ENCODE measurements at regions not wholly inside any gene's neighbourhood (a gene's known extent, or its start where the extent isn't known, plus 50 kb on each side); places are given as distances from the start of the nearest gene placed in this dataset.

- no peak overlapping the region for H3K4me3 ChIP-seq (ENCODE audit: low read length)
- DNase-seq (ENCODE audit: low read depth) = peak; percentile 4
- no peak for TF ChIP-seq CTCF (conservative IDR thresholded peaks at IDR 0.05; ENCODE audit: low read length)
Observed at GRCh38 chr14:55746558-55746957, 166.6 kb downstream of the KTN1 start.

- no peak for DNase-seq (ENCODE audit: low read depth)
- no peak overlapping the region for H3K4me3 ChIP-seq (ENCODE audit: low read length)
- no peak for TF ChIP-seq CTCF (conservative IDR thresholded peaks at IDR 0.05; ENCODE audit: low read length)
Observed at GRCh38 chr14:55747186-55747585, 167.2 kb downstream of the KTN1 start.

- TF ChIP-seq CTCF (conservative IDR thresholded peaks at IDR 0.05; ENCODE audit: low read length) = no peak
- DNase-seq (ENCODE audit: low read depth) = peak; percentile 5
- H3K4me3 ChIP-seq (ENCODE audit: low read length) = no peak overlapping the region
Observed at GRCh38 chr14:55749201-55749812, 169.3 kb downstream of the KTN1 start.

- H3K4me3 ChIP-seq (ENCODE audit: low read length) = no peak overlapping the region
- no peak for DNase-seq (ENCODE audit: low read depth)
- TF ChIP-seq CTCF (conservative IDR thresholded peaks at IDR 0.05; ENCODE audit: low read length) = no peak
Observed at GRCh38 chr14:55749946-55750345, 169.9 kb downstream of the KTN1 start.

GRCh38 chr14:55752580-55753390 is 172.8 kb downstream of the KTN1 start:
- peak; percentile 26 for DNase-seq (ENCODE audit: low read depth)
- H3K4me3 ChIP-seq (ENCODE audit: low read length) = no peak overlapping the region
- no peak for TF ChIP-seq CTCF (conservative IDR thresholded peaks at IDR 0.05; ENCODE audit: low read length)

GRCh38 chr14:55754471-55754870 is 174.5 kb downstream of the KTN1 start:
- no peak for TF ChIP-seq CTCF (conservative IDR thresholded peaks at IDR 0.05; ENCODE audit: low read length)
- no peak overlapping the region for H3K4me3 ChIP-seq (ENCODE audit: low read length)
- no peak for DNase-seq (ENCODE audit: low read depth)

- no peak for TF ChIP-seq CTCF (conservative IDR thresholded peaks at IDR 0.05; ENCODE audit: low read length)
- no peak overlapping the region for H3K4me3 ChIP-seq (ENCODE audit: low read length)
- no peak for DNase-seq (ENCODE audit: low read depth)
Observed at GRCh38 chr14:55754871-55755270, 174.9 kb downstream of the KTN1 start.

All from AG10803 (cell line).